H1 (cell line): ENCODE measurements at regions not wholly inside any gene's neighbourhood (a gene's known extent, or its start where the extent isn't known, plus 50 kb on each side); places are given as distances from the start of the nearest gene placed in this dataset.

Experiments
- ATF2 ChIP-seq: IDR thresholded peaks from 2 replicates; pipeline ENCODE4 v1.6.1; 2012; ENCODE audit warnings: low read length, inconsistent platforms
- CBX5 ChIP-seq: fragments of 300-800, 300-1000 bp; sonication (generic); IDR thresholded peaks from 2 replicates; pipeline ENCODE4 v1.7.1; 2016; ENCODE audit warnings: antibody characterized with exemption, low read length, low read depth
- CHD7 ChIP-seq: fragments of 300-600 bp; sonication (generic); IDR thresholded peaks from 2 replicates; pipeline ENCODE4 v1.7.1; 2012; ENCODE audit warnings: low read length, moderate library complexity, mild to moderate bottlenecking, inconsistent platforms; ENCODE audit not compliant: insufficient replicate concordance
- E2F6 ChIP-seq: IDR thresholded peaks from 2 replicates; pipeline ENCODE4 v1.6.1; 2012; ENCODE audit warnings: inconsistent platforms
- EGR1 ChIP-seq: IDR thresholded peaks from 2 replicates; pipeline ENCODE4 v1.6.1; 2011; ENCODE audit warnings: low read depth, low read length, borderline replicate concordance
- KDM1A ChIP-seq: fragments of 200-600, 300-600 bp; sonication (generic); IDR thresholded peaks from 2 replicates; pipeline ENCODE4 v1.7.1; 2016; ENCODE audit warnings: mild to moderate bottlenecking, low read length, borderline replicate concordance
- RBBP5 ChIP-seq: IDR thresholded peaks from 2 replicates; pipeline ENCODE4 v1.7.1; 2012; ENCODE audit warnings: low read depth, mild to moderate bottlenecking, inconsistent platforms, low read length, moderate library complexity, borderline replicate concordance
- SAP30 ChIP-seq: fragments of 300-600 bp; sonication (generic); IDR thresholded peaks from 2 replicates; pipeline ENCODE4 v1.7.1; 2012; ENCODE audit warnings: low read length, moderate library complexity, mild to moderate bottlenecking, inconsistent platforms; ENCODE audit not compliant: insufficient read depth, insufficient replicate concordance
- TAF7 ChIP-seq: optimal IDR thresholded peaks from 2 replicates; pipeline ENCODE3; 2011; ENCODE audit warnings: low read depth, mild to moderate bottlenecking, inconsistent platforms, low read length, moderate library complexity, borderline replicate concordance

GRCh38 chr16:26500326-26500725, 566.4 kb upstream of the C16orf82 start (continued):
- no peak for TF ChIP-seq CHD7
- TF ChIP-seq RBBP5 = no peak
- no peak for TF ChIP-seq CBX5
- no peak for TF ChIP-seq E2F6
- no peak for TF ChIP-seq SAP30
- TF ChIP-seq KDM1A = no peak
- no peak for TF ChIP-seq EGR1
- TF ChIP-seq TAF7 = no peak
- TF ChIP-seq ATF2 = no peak
